Uterus (tissue), 2 donors: ENCODE measurements at regions not wholly inside any gene's neighbourhood (a gene's known extent, or its start where the extent isn't known, plus 50 kb on each side); places are given as distances from the start of the nearest gene placed in this dataset.

Experiments
- CTCF ChIP-seq, 4 experiments: fragments of 200-600 bp in 2 of 4; fragments of 450-650 bp in 2 of 4; sonication (generic) in 2 of 4; IDR thresholded peaks; one replicate each; pipeline ENCODE4 v1.5.1; 2016 to 2019; ENCODE audit warnings: antibody characterized with exemption in 4 of 4, mild to moderate bottlenecking in 2 of 4, moderate library complexity in 1 of 4
- POLR2A ChIP-seq, 2 donors: fragments of 450-650 bp; IDR thresholded peaks; one replicate each; pipeline ENCODE4 v1.6.1; 2016; ENCODE audit warnings: antibody characterized with exemption in 2 of 2, mild to moderate bottlenecking in 1 of 2, moderate library complexity in 1 of 2

- TF ChIP-seq CTCF (IDR thresholded peaks at IDR 0.05) (no peak), POLR2A (IDR thresholded peaks at IDR 0.05) (no peak)
Observed at GRCh38 chr6:77264970-77265369, 198.3 kb downstream of the HTR1B start.
